ENCODE measurements at regions not wholly inside any gene's neighbourhood (a gene's known extent, or its start where the extent isn't known, plus 50 kb on each side); places are given as distances from the start of the nearest gene placed in this dataset.
"Not testable (repeated sequence)": the region's sequence is repeated elsewhere in the genome, so short reads cannot be mapped to it uniquely, and the experiment has no call there.

GRCh38 chr6:100232781-100233573 lies 231.7 kb downstream of the SIM1 start:
- no peak for DNase-seq (ENCODE audit: low spot score in 2 of 2)
- H3K27ac Mint-ChIP-seq (ENCODE audit: low read depth) = no peak overlapping the region
- no peaks in the 10 kb centered on the region for H3K36me3 Mint-ChIP-seq (ENCODE audit: insufficient read depth)
- H3K4me3 Mint-ChIP-seq = no peak overlapping the region
- ATAC-seq (replicated peaks; ENCODE audit: extremely low read depth, poor library complexity, severe bottlenecking) = no peak
- peaks cover 9% of the 10 kb centered on the region for H3K27me3 Mint-ChIP-seq
- H3K9me3 Mint-ChIP-seq = no peaks in the 10 kb centered on the region
- peaks cover 7% of the 10 kb centered on the region for H3K4me1 Mint-ChIP-seq

- peaks cover 10% of the 10 kb centered on the region for H3K4me1 Mint-ChIP-seq
- no peak overlapping the region for H3K27ac Mint-ChIP-seq (ENCODE audit: low read depth)
- H3K36me3 Mint-ChIP-seq (ENCODE audit: insufficient read depth) = no peaks in the 10 kb centered on the region
- H3K27me3 Mint-ChIP-seq = no peaks in the 10 kb centered on the region
- no peaks in the 10 kb centered on the region for H3K9me3 Mint-ChIP-seq
- no peak for DNase-seq (ENCODE audit: low spot score in 2 of 2)
- H3K4me3 Mint-ChIP-seq = no peak overlapping the region
- ATAC-seq (replicated peaks; ENCODE audit: extremely low read depth, poor library complexity, severe bottlenecking) = no peak
These were observed 233.8 kb downstream of the SIM1 start for GRCh38 chr6:100230953-100231316.

- H3K4me3 Mint-ChIP-seq = peak overlapping the region; percentile 72
- no peak for ATAC-seq (replicated peaks; ENCODE audit: extremely low read depth, poor library complexity, severe bottlenecking)
- H3K9me3 Mint-ChIP-seq = no peaks in the 10 kb centered on the region
- no peaks in the 10 kb centered on the region for H3K36me3 Mint-ChIP-seq (ENCODE audit: insufficient read depth)
- peaks cover 10% of the 10 kb centered on the region for H3K4me1 Mint-ChIP-seq
- DNase-seq (ENCODE audit: low spot score in 2 of 2) = no peak
- no peaks in the 10 kb centered on the region for H3K27me3 Mint-ChIP-seq
- no peak overlapping the region for H3K27ac Mint-ChIP-seq (ENCODE audit: low read depth)
These were observed 234.4 kb downstream of the SIM1 start for GRCh38 chr6:100230115-100230952.

- no peaks in the 10 kb centered on the region for H3K27me3 Mint-ChIP-seq
- no peak for ATAC-seq (replicated peaks; ENCODE audit: extremely low read depth, poor library complexity, severe bottlenecking)
- H3K9me3 Mint-ChIP-seq = no peaks in the 10 kb centered on the region
- H3K4me3 Mint-ChIP-seq = peak overlapping the region; percentile 72
- H3K4me1 Mint-ChIP-seq = peaks cover 10% of the 10 kb centered on the region
- no peak for DNase-seq (ENCODE audit: low spot score in 2 of 2)
- no peaks in the 10 kb centered on the region for H3K36me3 Mint-ChIP-seq (ENCODE audit: insufficient read depth)
- H3K27ac Mint-ChIP-seq (ENCODE audit: low read depth) = no peak overlapping the region
These were observed 235.2 kb downstream of the SIM1 start for GRCh38 chr6:100229512-100229911.

- H3K4me3 Mint-ChIP-seq = peak overlapping the region; percentile 72
- H3K4me1 Mint-ChIP-seq = peaks cover 10% of the 10 kb centered on the region
- H3K27ac Mint-ChIP-seq (ENCODE audit: low read depth) = peak overlapping the region; percentile 73
- no peaks in the 10 kb centered on the region for H3K36me3 Mint-ChIP-seq (ENCODE audit: insufficient read depth)
- ATAC-seq (replicated peaks; ENCODE audit: extremely low read depth, poor library complexity, severe bottlenecking) (peak; percentile 73), DNase-seq (ENCODE audit: low spot score in 2 of 2) (peak in 1 of 2 donors; percentile 16)
- H3K9me3 Mint-ChIP-seq = no peaks in the 10 kb centered on the region
- H3K27me3 Mint-ChIP-seq = no peaks in the 10 kb centered on the region
These were observed 234.9 kb upstream of the MCHR2 start for GRCh38 chr6:100228834-100229441.

- ATAC-seq (replicated peaks; ENCODE audit: extremely low read depth, poor library complexity, severe bottlenecking) = peak; percentile 4
- peaks cover 10% of the 10 kb centered on the region for H3K4me1 Mint-ChIP-seq
- DNase-seq (ENCODE audit: low spot score in 2 of 2) = no peak
- H3K36me3 Mint-ChIP-seq (ENCODE audit: insufficient read depth) = no peaks in the 10 kb centered on the region
- no peaks in the 10 kb centered on the region for H3K9me3 Mint-ChIP-seq
- peak overlapping the region; percentile 73 for H3K27ac Mint-ChIP-seq (ENCODE audit: low read depth)
- H3K27me3 Mint-ChIP-seq = no peaks in the 10 kb centered on the region
- H3K4me3 Mint-ChIP-seq = peak overlapping the region; percentile 72
These were observed 234.4 kb upstream of the MCHR2 start for GRCh38 chr6:100228437-100228833.

- Mint-ChIP-seq H3K36me3 (ENCODE audit: insufficient read depth) (no peaks in the 10 kb centered on the region), H3K27me3 (peaks cover 10% of the 10 kb centered on the region)
These were observed 232.8 kb upstream of the MCHR2 start for GRCh38 chr6:100226811-100227210.

GRCh38 chr6:100223952-100224351 lies 229.9 kb upstream of the MCHR2 start:
- H3K27ac Mint-ChIP-seq (ENCODE audit: low read depth); H3K4me3 Mint-ChIP-seq; H3K27me3 Mint-ChIP-seq; ATAC-seq (replicated peaks; ENCODE audit: extremely low read depth, poor library complexity, severe bottlenecking); H3K9me3 Mint-ChIP-seq; DNase-seq (ENCODE audit: low spot score in 2 of 2); H3K4me1 Mint-ChIP-seq; H3K36me3 Mint-ChIP-seq (ENCODE audit: insufficient read depth): not testable (repeated sequence)

More at GRCh38 chr6:100226811-100227210, 232.8 kb upstream of the MCHR2 start:
- ATAC-seq (replicated peaks; ENCODE audit: extremely low read depth, poor library complexity, severe bottlenecking) (no peak), DNase-seq (ENCODE audit: low spot score in 2 of 2) (no peak)
- H3K27ac Mint-ChIP-seq (ENCODE audit: low read depth) = no peak overlapping the region
- H3K9me3 Mint-ChIP-seq = no peaks in the 10 kb centered on the region
- no peak overlapping the region for H3K4me3 Mint-ChIP-seq
- H3K4me1 Mint-ChIP-seq = peaks cover 10% of the 10 kb centered on the region

- no peak for ATAC-seq (replicated peaks; ENCODE audit: extremely low read depth, poor library complexity, severe bottlenecking)
- H3K27me3 Mint-ChIP-seq = peaks cover 10% of the 10 kb centered on the region
- H3K36me3 Mint-ChIP-seq (ENCODE audit: insufficient read depth) = no peaks in the 10 kb centered on the region
- H3K4me3 Mint-ChIP-seq = no peak overlapping the region
- H3K4me1 Mint-ChIP-seq = no peaks in the 10 kb centered on the region
- DNase-seq (ENCODE audit: low spot score in 2 of 2) = no peak
- no peak overlapping the region for H3K27ac Mint-ChIP-seq (ENCODE audit: low read depth)
- no peaks in the 10 kb centered on the region for H3K9me3 Mint-ChIP-seq
These were observed 226.5 kb upstream of the MCHR2 start for GRCh38 chr6:100220543-100220942.

GRCh38 chr6:100217225-100218012 lies 223.4 kb upstream of the MCHR2 start:
- no peak for ATAC-seq (replicated peaks; ENCODE audit: extremely low read depth, poor library complexity, severe bottlenecking)

GRCh38 chr6:100216760-100217159 lies 222.7 kb upstream of the MCHR2 start:
- H3K36me3 Mint-ChIP-seq (ENCODE audit: insufficient read depth) = no peaks in the 10 kb centered on the region
- no peaks in the 10 kb centered on the region for H3K4me1 Mint-ChIP-seq
- ATAC-seq (replicated peaks; ENCODE audit: extremely low read depth, poor library complexity, severe bottlenecking) (no peak), DNase-seq (ENCODE audit: low spot score in 2 of 2) (no peak)
- no peaks in the 10 kb centered on the region for H3K27me3 Mint-ChIP-seq
- H3K9me3 Mint-ChIP-seq = no peaks in the 10 kb centered on the region
- H3K4me3 Mint-ChIP-seq = no peak overlapping the region
- no peak overlapping the region for H3K27ac Mint-ChIP-seq (ENCODE audit: low read depth)

More at GRCh38 chr6:100217225-100218012, 223.4 kb upstream of the MCHR2 start:
- H3K4me3 Mint-ChIP-seq = no peak overlapping the region
- no peaks in the 10 kb centered on the region for H3K4me1 Mint-ChIP-seq
- peaks cover 6% of the 10 kb centered on the region for H3K27me3 Mint-ChIP-seq
- no peak overlapping the region for H3K27ac Mint-ChIP-seq (ENCODE audit: low read depth)
- H3K9me3 Mint-ChIP-seq = no peaks in the 10 kb centered on the region
- H3K36me3 Mint-ChIP-seq (ENCODE audit: insufficient read depth) = no peaks in the 10 kb centered on the region
- no peak for DNase-seq (ENCODE audit: low spot score in 2 of 2)

- Mint-ChIP-seq H3K4me3 (no peak overlapping the region), H3K27ac (ENCODE audit: low read depth) (no peak overlapping the region), H3K36me3 (ENCODE audit: insufficient read depth) (no peaks in the 10 kb centered on the region), H3K9me3 (no peaks in the 10 kb centered on the region), H3K27me3 (peaks cover 20% of the 10 kb centered on the region), H3K4me1 (no peaks in the 10 kb centered on the region)
- ATAC-seq (replicated peaks; ENCODE audit: extremely low read depth, poor library complexity, severe bottlenecking) (no peak), DNase-seq (ENCODE audit: low spot score in 2 of 2) (no peak)
These were observed 218.1 kb upstream of the MCHR2 start for GRCh38 chr6:100212131-100212530.

Data from central memory CD8-positive, alpha-beta T cell (primary cell).